Heart right ventricle (tissue), 16 donors: ENCODE measurements at regions not wholly inside any gene's neighbourhood (a gene's known extent, or its start where the extent isn't known, plus 50 kb on each side); places are given as distances from the start of the nearest gene placed in this dataset.

ENCODE experiments used
- ATAC-seq, 8 donors: fragments of 200-7000 bp; cut with Tn5 transposase; one replicate each; pipeline ENCODE4 v1.9.1; 2020; ENCODE audit warnings: mild to moderate bottlenecking in 8 of 8, moderate library complexity in 8 of 8, moderate number of reproducible peaks in 1 of 8
- DNase-seq, 2 donors: peaks; one replicate each; pipeline ENCODE4 v3.0.0-alpha.2; 2020
- H3K27ac ChIP-seq, 10 donors: fragments of 200-600 bp; sonication (generic) in 2 of 10; one replicate each; pipeline versions ENCODE4 v1.5.0 to v1.8.0; 2020 to 2022; ENCODE audit warnings: mild to moderate bottlenecking in 3 of 10
- H3K27me3 ChIP-seq, 7 donors: fragments of 200-600 bp; one replicate each; pipeline ENCODE4 v1.8.0; 2021 to 2022; ENCODE audit warnings: mild to moderate bottlenecking in 2 of 7
- H3K36me3 ChIP-seq, 9 donors: fragments of 200-600 bp; sonication (generic) in 1 of 9; one replicate each; pipeline versions ENCODE4 v1.5.0 to v1.8.0; 2020 to 2022; ENCODE audit warnings: mild to moderate bottlenecking in 2 of 9
- H3K4me1 ChIP-seq, 9 donors: fragments of 200-600 bp; sonication (generic) in 1 of 9; one replicate each; pipeline versions ENCODE4 v1.5.0 to v1.8.0; 2020 to 2022; ENCODE audit warnings: mild to moderate bottlenecking in 4 of 9
- H3K4me3 ChIP-seq, 10 donors: fragments of 200-600 bp; sonication (generic) in 2 of 10; one replicate each; pipeline versions ENCODE4 v1.5.0 to v1.8.0; 2020 to 2022; ENCODE audit warnings: mild to moderate bottlenecking in 7 of 10, moderate library complexity in 2 of 10
- H3K9me3 ChIP-seq, 11 donors: fragments of 200-600 bp in 10 of 11; sonication (generic) in 2 of 11; one replicate each; pipeline versions ENCODE4 v1.5.0 to v1.8.0; 2013 to 2022; ENCODE audit warnings: mild to moderate bottlenecking in 2 of 11, control low read depth in 1 of 11, moderate library complexity in 1 of 11
- CTCF ChIP-seq, 9 donors: fragments of 200-600 bp; sonication (generic) in 2 of 9; IDR thresholded peaks; one replicate each; pipeline versions ENCODE4 v1.5.0 to v1.8.0; 2021 to 2022; ENCODE audit warnings: antibody characterized with exemption in 9 of 9, mild to moderate bottlenecking in 5 of 9, moderate library complexity in 1 of 9
- WGBS, 2 donors: extraction: QIAGEN DNeasy Blood & Tissue Kit; methylation state at CpG; one replicate each; pipeline ENCODE4 v1.1.7; 2013; ENCODE audit warnings: inconsistent platforms in 1 of 2; 5-methylcytosine and 5-hydroxymethylcytosine counted together
- intact Hi-C, 10 donors: fragments of 100-400 bp; cut with DNase I; formaldehyde crosslinking; loops; one replicate each; pipeline versions ENCODE4 v1.11.1 to v1.14.2; 2022
- donor health status: Arrhythmogenic right ventricular cardiomyopathy.
- donor health status: ischemic (EF 13 %, LVEDD 7.1; RV severe dilation, severe dysfunction).
- donor health status: healthy with polysubstance abuse.
- donor health status: DM: no; HTN: yes; CAD: no.
- donor health status: DM: no; HTN: no; CAD: no.
- donor health status: ischemic (EF 25% LVEDD 6.9; RV normal size, moderate dysfunction).
- donor health status: ischemic (EF 25% LVEDD 5.7; RV mildly dilated, moderate dysfunction).
- donor health status: healthy.
- donor health status: DM: yes; HTN: yes; CAD: no.
- donor health status: Ischemic cardiomyopathy.
- donor health status: ischemic (EF 35%, LVEDD 5.7; RV mildly dilated, moderate dysfunction).
- donor health status: nonischemic (EF 11% LVEDD 7.7; RV severe dilation, severe dysfunction).
- donor health status: DM: yes; HTN: yes; CAD: no.
- donor health status: PGD.
- donor health status: ischemic (EF 29% LVEDD 5.4; RV normal size, mild dysfunction).
- donor health status: nonischemic (EF 23%, LVEDD 6.1; RV moderate dilation, normal function).

GRCh38 chr1:59243978-59244377 is 52.9 kb upstream of the FGGY start:
- H3K9me3 ChIP-seq = peaks cover 0 to 29% (median 10%) of the 10 kb centered on the region in 11 donors
- H3K27ac ChIP-seq = no peak overlapping the region
- DNase-seq (no peak), ATAC-seq (no peak)
- H3K36me3 ChIP-seq = no peaks in the 10 kb centered on the region
- no peak for TF ChIP-seq CTCF (IDR thresholded peaks at IDR 0.05)
- WGBS, 2 donors = 97 to 100% methylated on average over 1 of the region's 1 CpG
- intact Hi-C loops = no loop called here
- H3K4me3 ChIP-seq = no peak overlapping the region
- no peaks in the 10 kb centered on the region for H3K27me3 ChIP-seq
- no peaks in the 10 kb centered on the region for H3K4me1 ChIP-seq

GRCh38 chr1:59244891-59245290 is 52.0 kb upstream of the FGGY start:
- DNase-seq (no peak), ATAC-seq (no peak)
- H3K27ac ChIP-seq = no peak overlapping the region
- peaks cover 0 to 29% (median 10%) of the 10 kb centered on the region in 11 donors for H3K9me3 ChIP-seq
- TF ChIP-seq CTCF (IDR thresholded peaks at IDR 0.05) = no peak
- H3K27me3 ChIP-seq = no peaks in the 10 kb centered on the region
- intact Hi-C loops = no loop called here
- H3K4me1 ChIP-seq = no peaks in the 10 kb centered on the region
- no peaks in the 10 kb centered on the region for H3K36me3 ChIP-seq
- no peak overlapping the region for H3K4me3 ChIP-seq
- WGBS, 2 donors = 97 to 98% methylated on average over 1 of the region's 1 CpG
